ENCODE measurements at regions not wholly inside any gene's neighbourhood (a gene's known extent, or its start where the extent isn't known, plus 50 kb on each side); places are given as distances from the start of the nearest gene placed in this dataset.

GRCh38 chrX:39307488-39307887, 506.2 kb downstream of the MID1IP1 start:
- Histone ChIP-seq H2BK15ac (ENCODE audit: low read depth, low read length) (no peak overlapping the region), H4K91ac (ENCODE audit: insufficient read length, low read depth, low read length) (no peak overlapping the region), H3K4me1 (ENCODE audit: insufficient read depth, low read length) (no peaks in the 10 kb centered on the region), H3K27ac (ENCODE audit: insufficient read length, low read depth, low read length) (no peak overlapping the region), H3K79me1 (ENCODE audit: insufficient read depth, low read depth, low read length, poor library complexity, severe bottlenecking) (no peaks in the 10 kb centered on the region), H3K27me3 (ENCODE audit: insufficient read depth, low read length) (no peaks in the 10 kb centered on the region), H3K79me2 (ENCODE audit: insufficient read depth, low read length) (0 out of 2 replicates have a peak, but pooled peaks cover 2% of the 10 kb centered on the region), H2AFZ (ENCODE audit: low read length) (no peak overlapping the region), H3K18ac (ENCODE audit: insufficient read length, low read depth, low read length) (no peak overlapping the region), H3K4ac (ENCODE audit: low read depth, low read length) (no peak overlapping the region), H3K9me3 (ENCODE audit: control insufficient read depth, low read depth, low read length) (peaks cover 19% of the 10 kb centered on the region), H4K20me1 (ENCODE audit: control insufficient read depth, insufficient read depth, insufficient read length) (no peaks in the 10 kb centered on the region), H3T11ph (ENCODE audit: low read length) (no peak overlapping the region), H3K9ac (ENCODE audit: extremely low read depth, insufficient read length, low read length) (no peak overlapping the region), H4K5ac (ENCODE audit: insufficient read length, low read depth, low read length) (no peak overlapping the region), H3K23me2 (ENCODE audit: insufficient read length, low read depth, low read length, poor library complexity, severe bottlenecking) (no peaks in the 10 kb centered on the region), H3K23ac (ENCODE audit: insufficient read length, low read depth, low read length) (no peak overlapping the region), H2BK12ac (ENCODE audit: insufficient read length, low read depth, low read length) (no peak overlapping the region), H4K8ac (replicated peaks; ENCODE audit: insufficient read length, low read depth, low read length) (no peak overlapping the region), H2BK20ac (ENCODE audit: low read depth, low read length, poor library complexity, severe bottlenecking) (no peak overlapping the region), H3K56ac (ENCODE audit: insufficient read length, low read depth, low read length) (no peak overlapping the region), H2AK5ac (ENCODE audit: insufficient read length, low read length) (no peak overlapping the region), H2BK5ac (ENCODE audit: insufficient read length, low read length) (no peak overlapping the region), H3K14ac (ENCODE audit: insufficient read depth, low read length) (no peak overlapping the region), H3K4me2 (ENCODE audit: insufficient read depth, insufficient read length, low read length) (no peak overlapping the region), H2BK120ac (ENCODE audit: low read depth, low read length, poor library complexity, severe bottlenecking) (no peak overlapping the region)
- no peak for TF ChIP-seq CTCF (conservative IDR thresholded peaks at IDR 0.05)
- Mint-ChIP-seq H3K4me1 (no peaks in the 10 kb centered on the region), H3K27me3 (ENCODE audit: low read depth) (no peaks in the 10 kb centered on the region), H3K27ac (no peak overlapping the region), H3K9me3 (peaks cover 70 to 85% of the 10 kb centered on the region in 2 experiments), H3K36me3 (ENCODE audit: insufficient read depth in 1 of 3, low read depth in 3 of 3) (peaks cover 0 to 15% (median 2%) of the 10 kb centered on the region in 3 experiments; a peak in 4 of 7 replicates), H3K4me3 (no peak overlapping the region)
- no CpG with 5 or more reads among the region's 2 CpGs for WGBS (ENCODE audit: extremely low coverage, insufficient read length, low lambda C conversion rate)
- no peak for DNase-seq

All from H9 (cell line).